Keratinocyte (primary cell): ENCODE measurements at regions not wholly inside any gene's neighbourhood (a gene's known extent, or its start where the extent isn't known, plus 50 kb on each side); places are given as distances from the start of the nearest gene placed in this dataset.
A peak's percentile ranks its signal among the peaks of the same experiment; 100 is the strongest.

Experiments used
- DNase-seq: peaks from one replicate; pipeline ENCODE4 v3.0.0-alpha.2; 2011; ENCODE audit warnings: low read depth, missing footprints, low spot score
- FAIRE-seq: peaks from 2 replicates; lab custom pipeline; 2011; peaks lifted over from hg19 to GRCh38; lab: Jason Lieb, UNC
- H2AFZ ChIP-seq: 2 replicates; pipeline ENCODE4 v1.6.0; 2012; ENCODE audit warnings: low read length, control low read depth, inconsistent platforms; ENCODE audit not compliant: control insufficient read depth
- H3K27ac ChIP-seq: 2 replicates; pipeline ENCODE4 v1.5.1; 2011; ENCODE audit warnings: low read length; ENCODE audit not compliant: control insufficient read depth, insufficient read depth
- H3K27me3 ChIP-seq: 3 replicates; pipeline ENCODE4 v1.6.0; 2011; ENCODE audit warnings: low read length; ENCODE audit not compliant: control insufficient read depth, insufficient read depth; ENCODE audit errors: extremely low read depth
- H3K36me3 ChIP-seq, 2 experiments: 2 replicates in 1 of 2; 3 replicates in 1 of 2; pipeline ENCODE4 v1.5.1; 2011; ENCODE audit warnings: low read length in 2 of 2, mild to moderate bottlenecking in 1 of 2; ENCODE audit not compliant: control insufficient read depth in 2 of 2, insufficient read depth in 2 of 2; ENCODE audit errors: extremely low read depth in 1 of 2
- H3K4me1 ChIP-seq: 3 replicates; pipeline ENCODE4 v1.5.1; 2011; ENCODE audit warnings: low read length; ENCODE audit not compliant: control insufficient read depth, insufficient read depth; ENCODE audit errors: extremely low read depth
- H3K4me2 ChIP-seq: 3 replicates; pipeline ENCODE4 v1.6.0; 2011; ENCODE audit warnings: low read depth, low read length; ENCODE audit not compliant: control insufficient read depth, insufficient read depth; ENCODE audit errors: extremely low read depth
- H3K4me3 ChIP-seq, 3 experiments: fragments of 200-600 bp in 1 of 3; sonication (generic) in 1 of 3; 2 replicates in 2 of 3; 3 replicates in 1 of 3; pipeline ENCODE4 v1.5.1; 2011 to 2016; ENCODE audit warnings: low read length in 3 of 3, mild to moderate bottlenecking in 3 of 3, control low read depth in 2 of 3, inconsistent platforms in 1 of 3, low read depth in 1 of 3, mixed read lengths in 1 of 3, mixed run types in 1 of 3, moderate library complexity in 1 of 3; ENCODE audit not compliant: control insufficient read depth in 2 of 3, insufficient read depth in 2 of 3; ENCODE audit errors: extremely low read depth in 1 of 3
- H3K79me2 ChIP-seq: 2 replicates; pipeline ENCODE4 v1.6.0; 2012; ENCODE audit warnings: low read length; ENCODE audit not compliant: control insufficient read depth, insufficient read depth
- H3K9ac ChIP-seq: 3 replicates; pipeline ENCODE4 v1.6.0; 2011; ENCODE audit warnings: low read length; ENCODE audit not compliant: control insufficient read depth, insufficient read depth; ENCODE audit errors: extremely low read depth
- H3K9me1 ChIP-seq: 3 replicates; pipeline ENCODE4 v1.6.0; 2011; ENCODE audit warnings: low read length; ENCODE audit not compliant: control insufficient read depth, insufficient read depth; ENCODE audit errors: extremely low read depth
- H3K9me3 ChIP-seq: 2 replicates; pipeline ENCODE4 v1.5.1; 2012; ENCODE audit warnings: low read depth, low read length; ENCODE audit not compliant: control insufficient read depth
- H4K20me1 ChIP-seq: 3 replicates; pipeline ENCODE4 v1.6.0; 2011; ENCODE audit warnings: low read length; ENCODE audit not compliant: control insufficient read depth, insufficient read depth; ENCODE audit errors: extremely low read depth
- CTCF ChIP-seq, 3 experiments: IDR thresholded peaks in 1 of 3; conservative IDR thresholded peaks in 1 of 3; optimal IDR thresholded peaks in 1 of 3; 2 replicates in 2 of 3; 3 replicates in 1 of 3; pipeline versions ENCODE3 to v1.5.1; 2011; ENCODE audit warnings: low read length in 3 of 3, mild to moderate bottlenecking in 3 of 3, moderate library complexity in 2 of 3, control low read depth in 1 of 3, inconsistent platforms in 1 of 3; ENCODE audit not compliant: insufficient read depth in 2 of 3; ENCODE audit errors: extremely low read depth in 1 of 3
- EZH2 ChIP-seq: IDR thresholded peaks from one replicate; pipeline ENCODE4 v1.6.1; 2012; ENCODE audit warnings: inconsistent platforms, mild to moderate bottlenecking, low read length, moderate library complexity
- dilution Hi-C: fragments of 300-500 bp; cut with MboI; formaldehyde crosslinking; loops from one replicate; pipeline ENCODE4 v1.7.0; 2020; ENCODE audit warnings: low sequenced_read_pairs; ENCODE audit not compliant: extremely low pct_ligation_motif_present

GRCh38 chr2:235264121-235264493 lies 229.7 kb upstream of the AGAP1 start:
- FAIRE-seq: no peak
- dilution Hi-C loops: no loop called here
- TF ChIP-seq CTCF (optimal IDR thresholded peaks at IDR 0.05 in 1 of 3, IDR thresholded peaks at IDR 0.05 in 1 of 3, conservative IDR thresholded peaks at IDR 0.05 in 1 of 3; ENCODE audit: extremely low read depth in 1 of 3, insufficient read depth in 2 of 3, low read length in 3 of 3): peak in 1 of 3 experiments; percentile 36
- no peak for TF ChIP-seq EZH2
- H2AFZ ChIP-seq: peak overlapping the region; percentile 24
- H3K36me3 ChIP-seq: no peaks in the 10 kb centered on the region
- H3K4me2 ChIP-seq: peak overlapping the region; percentile 55
- H4K20me1 ChIP-seq: no peaks in the 10 kb centered on the region
- H3K9ac ChIP-seq: peak overlapping the region; percentile 4
- H3K79me2 ChIP-seq: no peaks in the 10 kb centered on the region
- peaks cover 6% of the 10 kb centered on the region for H3K4me1 ChIP-seq
- no peaks in the 10 kb centered on the region for H3K9me3 ChIP-seq
- no peak for DNase-seq
- no peaks in the 10 kb centered on the region for H3K27me3 ChIP-seq
- no peaks in the 10 kb centered on the region for H3K9me1 ChIP-seq
- no peak overlapping the region for H3K27ac ChIP-seq
- H3K4me3 ChIP-seq: peak overlapping the region in 1 of 3 experiments; percentile 6

GRCh38 chr2:235264512-235264911 lies 229.3 kb upstream of the AGAP1 start:
- Histone ChIP-seq H4K20me1 (no peaks in the 10 kb centered on the region), H3K4me2 (no peak overlapping the region), H3K27ac (no peak overlapping the region), H3K9ac (no peak overlapping the region), H3K4me3 (no peak overlapping the region), H3K4me1 (peaks cover 6% of the 10 kb centered on the region), H3K9me3 (no peaks in the 10 kb centered on the region), H3K36me3 (no peaks in the 10 kb centered on the region), H3K9me1 (no peaks in the 10 kb centered on the region), H3K27me3 (no peaks in the 10 kb centered on the region), H2AFZ (no peak overlapping the region), H3K79me2 (no peaks in the 10 kb centered on the region)
- no peak for DNase-seq
- FAIRE-seq: no peak
- TF ChIP-seq EZH2: no peak
- dilution Hi-C loops: no loop called here

GRCh38 chr2:235265348-235265965 lies 228.4 kb upstream of the AGAP1 start:
- Histone ChIP-seq H3K79me2 (no peaks in the 10 kb centered on the region), H3K27ac (no peak overlapping the region), H2AFZ (no peak overlapping the region), H3K36me3 (no peaks in the 10 kb centered on the region), H3K4me2 (no peak overlapping the region), H3K27me3 (no peaks in the 10 kb centered on the region), H3K4me1 (peaks cover 6% of the 10 kb centered on the region), H3K4me3 (no peak overlapping the region), H4K20me1 (no peaks in the 10 kb centered on the region), H3K9me1 (no peaks in the 10 kb centered on the region), H3K9ac (no peak overlapping the region), H3K9me3 (no peaks in the 10 kb centered on the region)
- TF ChIP-seq EZH2: no peak
- TF ChIP-seq CTCF (optimal IDR thresholded peaks at IDR 0.05 in 1 of 3, IDR thresholded peaks at IDR 0.05 in 1 of 3, conservative IDR thresholded peaks at IDR 0.05 in 1 of 3; ENCODE audit: extremely low read depth in 1 of 3, insufficient read depth in 2 of 3, low read length in 3 of 3): no peak
- dilution Hi-C loops: no loop called here
- FAIRE-seq (no peak), DNase-seq (no peak)
